GM19452 (cell line): ENCODE measurements at regions not wholly inside any gene's neighbourhood (a gene's known extent, or its start where the extent isn't known, plus 50 kb on each side); places are given as distances from the start of the nearest gene placed in this dataset.

Experiments used
- ATAC-seq: cut with Tn5 transposase; IDR thresholded peaks from one replicate; pipeline ENCODE4 v1.9.1; 2021; ENCODE audit not compliant: unreplicated experiment

DNA sequence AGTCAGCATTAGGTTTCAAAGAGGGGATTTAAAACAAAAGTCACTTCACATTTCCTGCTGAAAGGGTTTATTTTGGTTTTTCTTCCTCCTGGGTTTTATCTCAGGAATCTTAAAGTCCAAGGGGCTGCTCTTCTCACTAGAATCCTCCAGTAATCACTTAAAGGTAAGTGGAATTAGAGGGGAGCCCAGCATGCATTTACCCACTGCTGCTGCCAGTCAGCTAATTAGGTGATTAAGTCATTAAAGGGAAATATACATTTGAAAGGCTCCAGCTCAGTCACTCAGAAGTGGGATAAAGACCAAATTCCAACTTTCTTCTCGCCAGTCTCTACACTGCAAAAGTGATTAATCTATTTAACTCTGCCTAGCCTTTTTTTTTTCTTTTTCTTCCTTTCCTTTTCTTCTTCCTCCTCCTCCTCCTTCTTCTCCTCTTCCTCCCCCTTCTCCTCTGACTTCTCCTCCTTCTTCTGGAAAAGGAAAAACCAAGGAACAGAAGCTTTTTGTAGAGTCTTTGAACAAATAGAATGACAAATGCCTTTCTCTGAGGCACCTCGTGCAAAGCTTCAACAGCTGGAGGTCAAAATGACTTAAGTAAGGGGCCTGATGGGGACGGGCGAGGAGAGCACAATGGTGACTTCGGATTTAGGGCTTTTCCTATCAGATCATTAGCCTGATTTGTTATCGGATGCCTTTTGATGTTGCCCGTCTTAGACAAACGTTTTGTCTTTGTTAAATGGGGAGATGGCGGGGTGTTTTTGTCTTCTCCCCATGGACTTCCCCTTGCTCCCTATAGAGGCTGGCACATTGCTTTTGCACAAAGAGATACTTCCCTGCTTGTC lies 617.6 kb downstream of the IRX1 start:
- no peak for ATAC-seq

DNA sequence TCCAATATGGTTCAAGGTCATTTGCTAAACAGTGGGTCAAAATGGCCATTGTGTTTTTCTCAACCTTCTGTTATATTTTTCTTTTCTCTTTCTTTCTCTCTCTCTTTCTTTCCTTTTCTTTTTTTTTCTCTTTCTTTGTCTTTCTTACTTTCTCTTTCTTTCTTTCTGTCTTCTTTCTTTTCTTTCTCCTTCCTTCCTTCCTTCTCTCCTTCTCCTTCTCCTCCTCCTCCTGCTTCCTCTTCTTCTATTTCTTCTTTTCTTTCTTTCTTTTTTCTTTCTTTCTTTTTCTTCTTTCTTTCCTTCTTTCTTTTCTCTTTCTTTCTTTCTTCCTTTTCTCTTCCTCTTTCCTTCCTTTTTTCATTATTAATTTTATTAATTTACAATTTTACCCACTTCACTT lies 619.5 kb downstream of the IRX1 start:
- no peak for ATAC-seq

DNA sequence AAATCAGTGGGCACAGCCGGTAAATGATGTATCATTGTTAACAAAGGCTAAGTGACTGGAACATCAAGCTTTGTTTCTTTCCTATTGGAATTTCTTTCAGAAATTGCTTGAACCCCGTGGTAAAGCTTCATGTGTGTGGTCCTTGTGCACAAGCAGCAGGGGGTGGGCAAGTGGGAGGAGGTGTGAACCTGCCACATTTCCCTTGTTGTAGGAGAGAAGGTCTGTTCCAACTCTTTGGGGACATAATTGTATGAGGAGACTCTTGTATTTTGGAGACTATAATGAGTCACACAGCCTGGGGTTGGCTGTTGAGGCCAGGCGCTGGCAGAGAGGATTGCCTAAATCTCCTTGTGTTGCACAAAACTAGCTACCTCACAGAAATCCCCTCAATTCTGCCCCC lies 620.5 kb downstream of the IRX1 start:
- ATAC-seq: no peak

DNA sequence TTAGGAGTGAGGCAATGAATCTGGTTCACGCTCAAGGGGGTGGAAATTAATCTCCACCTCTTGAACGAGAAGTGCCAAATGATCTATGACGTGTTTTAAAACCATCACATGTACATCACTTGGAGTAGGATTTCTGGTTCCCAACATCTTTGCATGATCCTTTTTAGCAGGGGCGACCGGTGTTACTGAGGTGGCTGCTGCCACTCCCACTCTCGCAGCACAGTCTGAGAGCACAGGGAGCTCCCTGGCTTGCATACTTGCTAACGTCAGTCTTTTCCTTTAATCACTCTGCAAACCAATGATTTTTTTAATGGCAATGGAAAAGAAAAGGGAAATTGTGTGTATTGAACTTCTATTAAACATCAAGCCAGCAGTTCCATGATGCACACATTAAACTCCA lies 624.4 kb downstream of the IRX1 start:
- ATAC-seq: no peak

DNA sequence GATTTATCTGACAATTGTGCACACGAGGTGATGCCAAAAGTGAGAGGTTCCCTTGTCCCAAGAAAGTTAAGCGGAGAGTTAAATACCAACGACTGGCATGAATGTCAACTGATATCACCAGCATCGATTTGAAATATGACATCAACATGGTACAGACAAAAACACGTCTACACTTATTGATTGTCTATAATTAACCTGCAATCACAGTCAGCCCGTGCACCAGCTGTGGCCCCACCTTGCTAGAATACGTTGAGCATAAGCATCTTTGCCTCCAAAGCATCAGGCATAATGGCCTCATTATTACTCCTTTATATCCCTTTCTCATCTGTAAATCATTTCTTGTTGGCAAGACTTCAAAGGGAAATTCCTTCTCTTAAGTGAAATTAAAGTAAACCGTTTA lies 625.4 kb downstream of the IRX1 start:
- ATAC-seq: no peak

DNA sequence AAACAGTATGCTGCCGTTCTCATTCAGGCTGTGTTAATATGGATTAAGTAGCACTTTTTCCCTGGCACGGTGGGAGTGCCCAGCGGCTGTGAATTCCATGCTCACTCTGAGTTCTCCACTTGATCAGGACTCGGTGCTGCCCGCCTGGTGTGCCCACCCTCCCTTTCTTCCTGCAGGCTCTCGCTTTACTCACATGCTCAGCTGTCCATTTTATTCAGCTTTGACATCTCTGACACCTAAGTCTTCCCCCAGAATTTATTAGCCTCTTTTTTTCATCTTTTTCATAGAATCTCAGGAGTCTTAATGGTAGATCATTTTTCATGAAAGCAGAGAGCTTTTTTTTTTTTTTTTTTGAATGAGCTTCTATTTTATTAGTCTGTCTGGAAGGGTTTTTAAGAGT lies 626.5 kb downstream of the IRX1 start:
- no peak for ATAC-seq

DNA sequence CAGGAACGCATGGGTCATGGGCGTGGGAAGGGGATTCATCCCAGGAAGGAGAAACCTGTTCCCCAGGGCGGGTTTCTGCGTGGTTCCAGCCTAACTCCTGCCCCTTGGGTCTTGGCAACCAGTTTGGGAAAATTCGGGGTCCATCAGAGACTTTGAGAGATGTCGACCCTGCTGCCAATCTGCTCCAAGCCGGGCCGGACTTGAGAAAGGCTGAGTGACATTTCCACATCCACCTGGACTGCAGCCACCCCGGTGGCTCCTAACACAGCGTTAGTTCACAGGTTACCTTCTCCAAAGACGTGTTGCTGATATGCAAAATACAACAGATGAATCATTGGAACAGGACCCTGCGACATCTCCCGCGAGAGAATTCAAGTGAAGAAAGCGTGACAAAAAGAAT lies 627.2 kb downstream of the IRX1 start:
- ATAC-seq: no peak

DNA sequence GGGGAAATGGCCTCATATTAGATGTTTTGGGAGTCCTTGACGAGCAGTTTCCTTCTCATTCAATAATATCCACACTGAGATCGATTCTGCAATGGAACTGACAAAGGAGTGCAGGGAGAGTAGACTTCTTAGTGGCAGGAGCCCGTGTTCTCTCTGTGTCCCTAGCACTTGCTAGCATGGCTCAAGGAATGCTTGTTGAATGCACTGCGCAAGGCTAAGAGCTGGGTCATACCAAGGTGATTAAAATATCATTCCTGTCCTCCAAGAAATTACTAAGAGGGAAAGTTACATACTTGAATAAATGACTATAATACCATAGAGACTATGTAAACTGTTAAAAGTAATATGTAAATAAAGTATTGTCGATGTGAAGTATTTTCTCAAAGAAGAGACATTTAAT lies 630.1 kb downstream of the IRX1 start:
- ATAC-seq: no peak

DNA sequence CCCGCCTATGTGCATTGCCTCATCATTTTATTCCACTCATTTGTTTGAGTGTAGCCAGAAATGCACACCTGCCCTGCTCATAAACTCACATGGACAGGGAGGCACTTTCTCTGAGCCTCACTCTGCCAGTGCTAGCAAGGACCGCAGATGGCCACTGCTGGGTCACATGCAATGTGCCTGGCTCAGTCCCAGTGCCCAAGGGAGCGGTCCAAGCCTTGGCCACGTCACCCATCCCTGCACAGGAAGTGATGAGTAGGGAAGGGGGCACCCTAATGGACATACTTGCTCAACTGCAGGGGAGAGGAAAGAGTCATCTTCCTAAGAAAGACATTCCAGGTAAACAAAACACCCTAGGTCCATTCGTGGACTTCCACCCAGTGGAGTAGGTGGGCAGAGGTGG lies 630.9 kb downstream of the IRX1 start:
- no peak for ATAC-seq

DNA sequence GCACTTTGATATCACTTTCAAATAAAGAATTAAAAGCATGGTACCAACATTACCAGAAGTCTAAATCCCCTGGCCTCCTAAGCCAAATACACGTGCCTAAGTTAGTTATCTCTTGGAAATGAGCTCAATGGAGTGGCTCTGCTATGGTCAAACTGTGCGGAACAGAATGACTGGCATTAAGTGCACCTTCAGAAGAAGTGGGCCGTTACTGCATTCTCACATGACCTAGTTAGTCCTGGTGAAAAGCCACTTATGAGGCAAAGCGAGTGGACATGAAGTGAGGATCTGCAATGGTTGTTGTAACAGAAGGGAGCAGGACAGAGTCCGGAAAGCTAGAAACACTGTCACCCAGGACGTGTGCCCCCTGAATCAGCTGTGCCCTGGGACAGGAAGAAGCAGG lies 633.1 kb downstream of the IRX1 start:
- ATAC-seq: no peak

DNA sequence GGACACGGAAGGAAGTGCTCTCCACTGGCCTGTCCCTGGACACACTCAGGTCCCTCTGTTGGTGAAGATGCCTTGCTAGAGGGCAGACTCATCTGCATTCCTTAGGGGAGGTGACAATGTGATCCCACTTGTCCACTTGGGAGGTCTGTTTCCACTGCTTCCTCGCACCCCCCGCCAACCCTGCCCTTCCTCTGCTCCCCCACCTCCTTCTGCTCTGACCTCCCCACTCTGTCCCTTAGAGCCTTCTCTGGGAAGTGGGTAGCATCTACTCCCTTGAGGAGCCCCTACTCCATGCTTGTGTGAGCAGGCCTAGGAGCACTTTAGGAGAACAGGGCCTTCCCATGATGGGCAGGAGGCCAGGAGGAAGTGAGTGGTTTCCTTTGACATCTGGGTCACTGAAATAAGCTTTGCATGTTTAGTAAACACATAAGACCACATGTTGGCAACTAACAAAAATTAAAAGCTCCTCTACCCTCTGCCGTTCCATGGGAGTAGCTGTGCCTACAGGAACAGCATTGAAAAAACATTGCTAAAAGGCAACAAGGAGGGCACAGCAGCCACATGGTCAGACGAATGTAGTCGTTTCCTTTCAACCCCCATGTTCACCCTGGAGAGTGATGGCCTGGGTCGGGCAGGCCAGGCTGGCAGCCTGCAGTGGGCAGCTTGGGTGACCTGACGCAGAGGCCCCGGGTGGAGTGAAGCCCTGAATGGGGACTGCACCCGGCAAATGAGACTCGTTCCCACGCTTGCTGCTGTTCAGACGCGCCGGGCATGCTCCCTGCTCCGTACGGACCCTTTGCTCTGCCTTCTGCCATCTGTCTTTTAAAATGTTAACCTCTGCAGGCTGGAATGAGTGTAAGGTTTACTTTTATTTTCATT lies 634.0 kb downstream of the IRX1 start:
- ATAC-seq: no peak

DNA sequence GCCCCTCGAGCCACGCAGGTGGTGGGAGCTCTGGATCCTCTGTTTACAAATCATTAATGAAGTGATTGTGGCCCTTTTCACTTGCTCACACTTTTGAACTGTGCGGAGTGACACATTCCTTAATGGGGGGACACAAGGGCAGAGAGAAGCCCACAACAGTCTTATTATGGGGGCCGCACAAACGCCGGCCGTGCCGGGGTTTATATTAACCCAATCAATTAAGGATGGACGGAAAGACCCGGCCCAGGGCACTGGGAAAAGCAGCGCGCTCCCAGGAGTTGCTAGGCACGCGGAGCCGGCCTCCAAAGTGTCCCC lies 634.8 kb downstream of the IRX1 start:
- ATAC-seq: no peak

DNA sequence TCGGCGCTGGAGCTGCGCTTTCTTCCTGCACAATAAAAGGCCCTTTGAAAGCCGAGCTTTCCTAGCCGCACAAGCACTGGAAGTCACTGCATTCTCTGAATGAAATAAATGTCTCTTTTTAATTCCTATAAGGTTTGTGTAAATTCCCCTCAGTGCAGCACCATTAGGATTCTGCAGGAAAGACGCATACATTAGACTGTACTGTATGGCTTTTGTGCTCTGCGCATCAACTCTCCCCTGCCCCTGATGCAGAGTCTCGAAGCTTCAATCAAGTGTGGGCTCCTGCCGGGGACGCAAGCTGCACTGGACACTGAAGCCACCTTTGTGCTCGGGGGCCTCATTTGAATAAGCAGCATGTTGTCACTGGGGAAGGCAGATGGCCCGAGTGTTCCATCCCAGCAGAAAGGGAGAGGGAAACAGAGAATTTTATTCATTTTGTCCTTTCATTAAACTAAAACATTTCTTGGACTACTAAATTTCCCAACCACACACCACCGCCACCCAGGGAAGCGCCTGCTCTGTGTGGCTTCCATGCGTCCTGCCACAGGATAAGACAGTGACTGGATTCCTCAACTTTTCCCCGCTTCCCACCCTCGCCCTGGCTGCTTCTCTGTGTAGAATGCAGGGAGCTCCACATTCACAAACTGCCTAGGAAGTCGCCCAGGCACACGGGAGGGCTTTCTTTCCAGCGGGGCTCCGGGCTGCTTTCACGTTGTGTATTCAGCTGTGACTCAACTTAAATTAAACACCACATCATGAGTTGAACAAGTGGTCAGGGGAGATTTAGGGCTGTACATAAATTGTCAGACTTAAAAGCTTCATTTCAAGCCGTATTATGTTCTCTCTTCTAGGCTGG lies 635.4 kb downstream of the IRX1 start:
- ATAC-seq: no peak

DNA sequence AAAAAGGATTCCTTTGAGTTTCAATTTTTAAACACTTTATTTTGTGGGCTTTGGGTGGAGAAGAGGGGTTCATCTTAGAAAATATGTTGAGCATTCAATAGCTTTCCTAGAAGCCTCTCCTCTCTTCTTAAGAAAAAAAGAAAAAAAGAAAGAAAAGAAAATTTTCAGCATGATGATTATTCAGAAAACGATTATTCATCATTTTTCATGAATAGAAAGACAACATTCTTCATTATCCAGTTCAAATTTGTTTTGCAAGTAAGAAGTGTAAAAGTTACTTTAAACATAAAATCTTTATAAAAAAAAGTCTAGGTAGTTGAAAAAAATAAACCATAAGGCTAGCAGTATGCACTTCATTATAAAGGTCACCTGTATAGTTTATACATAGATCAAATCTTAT lies 636.5 kb downstream of the IRX1 start:
- no peak for ATAC-seq

DNA sequence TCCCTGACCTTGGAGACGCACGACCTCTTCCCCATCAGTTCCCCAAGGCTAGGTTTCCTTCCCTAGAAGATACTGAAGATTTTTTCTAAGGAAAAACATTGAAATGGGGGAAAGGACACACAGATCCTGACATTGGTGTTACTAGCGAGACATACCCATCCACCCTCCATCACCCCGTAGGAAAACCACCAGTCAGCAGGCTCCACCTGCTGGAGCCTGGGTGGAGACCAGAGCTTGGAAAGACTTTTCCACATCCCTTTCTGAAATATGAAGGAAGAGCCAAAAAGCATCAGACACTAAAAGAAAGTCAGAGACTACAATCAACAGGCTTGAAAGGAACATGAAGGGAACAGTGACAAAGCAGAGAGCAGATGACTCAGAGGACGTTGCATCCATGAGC lies 638.0 kb downstream of the IRX1 start:
- no peak for ATAC-seq

DNA sequence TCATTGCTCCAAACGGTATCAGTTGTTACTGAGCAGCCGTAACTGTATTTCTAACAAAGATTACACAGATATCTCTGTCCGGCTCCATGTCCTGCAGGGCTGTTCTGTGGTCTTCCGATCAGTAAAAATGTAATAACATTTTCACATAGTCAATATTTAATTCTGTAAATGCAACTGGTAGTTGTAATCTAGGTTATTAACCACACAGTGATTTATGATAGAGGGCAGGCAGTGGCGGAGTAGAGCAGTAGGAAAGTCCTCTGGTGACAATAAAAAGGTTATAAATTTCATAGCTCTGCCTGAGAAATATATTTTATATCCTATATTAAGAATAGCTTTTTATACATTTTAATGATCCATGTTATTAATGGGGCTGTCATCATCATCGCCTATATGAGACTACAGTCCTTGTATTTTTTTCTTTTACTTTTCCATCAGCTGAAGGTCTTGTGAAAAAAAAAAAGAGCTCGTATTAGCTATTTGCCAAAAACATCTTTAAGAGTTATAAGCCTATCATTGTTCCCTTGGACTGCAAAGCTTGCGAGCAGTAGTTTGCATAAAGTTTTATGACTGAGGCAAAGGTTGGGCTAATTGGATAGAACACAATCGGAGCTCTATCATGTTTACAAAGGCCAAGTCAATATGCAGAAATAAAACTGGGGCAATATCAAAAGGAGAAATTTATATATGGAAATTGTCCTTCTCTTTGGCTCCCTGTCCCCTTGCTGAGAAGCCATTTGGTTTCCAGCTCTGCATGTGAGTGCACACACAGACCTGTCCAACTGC lies 648.0 kb downstream of the IRX1 start:
- no peak for ATAC-seq

DNA sequence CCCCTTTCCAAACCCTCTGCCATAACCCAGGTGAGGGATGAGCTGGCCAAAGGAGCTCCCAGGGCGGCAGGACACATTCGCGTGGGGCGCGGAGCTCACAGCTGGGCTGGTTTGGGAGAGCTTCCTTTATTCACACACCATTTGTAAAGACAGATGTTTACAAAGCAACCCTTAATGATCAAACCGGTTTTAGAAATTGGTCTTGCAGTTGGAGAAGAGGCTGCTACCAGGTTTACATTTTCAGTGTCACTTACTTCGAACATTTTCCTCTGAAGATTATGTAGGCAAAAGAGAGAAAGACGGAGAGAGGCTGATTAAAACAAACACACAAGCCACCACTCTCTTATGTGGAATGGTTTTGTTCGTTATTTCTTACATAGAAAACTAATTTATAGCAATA lies 648.7 kb downstream of the IRX1 start:
- ATAC-seq: no peak

DNA sequence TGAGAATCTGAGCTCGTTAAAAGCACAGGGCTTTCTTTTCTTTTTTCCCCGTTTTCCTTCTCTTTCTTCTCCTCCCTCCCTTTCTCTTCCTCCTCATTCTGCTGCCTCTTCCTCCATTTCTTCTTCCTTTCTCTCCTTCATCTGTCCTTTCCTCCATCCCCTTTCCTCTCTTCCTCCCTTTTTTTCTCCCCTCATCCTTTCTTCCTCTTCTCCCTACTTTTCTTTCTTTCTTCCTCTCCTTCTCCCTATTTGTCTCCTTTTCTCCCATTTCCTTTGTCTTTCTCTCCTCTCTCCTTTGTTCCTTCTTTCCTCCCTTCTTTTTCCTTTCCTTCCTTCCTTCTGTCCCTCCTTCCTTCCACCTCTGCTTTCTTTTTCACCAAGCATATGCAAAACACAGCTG lies 649.4 kb downstream of the IRX1 start:
- ATAC-seq: no peak

DNA sequence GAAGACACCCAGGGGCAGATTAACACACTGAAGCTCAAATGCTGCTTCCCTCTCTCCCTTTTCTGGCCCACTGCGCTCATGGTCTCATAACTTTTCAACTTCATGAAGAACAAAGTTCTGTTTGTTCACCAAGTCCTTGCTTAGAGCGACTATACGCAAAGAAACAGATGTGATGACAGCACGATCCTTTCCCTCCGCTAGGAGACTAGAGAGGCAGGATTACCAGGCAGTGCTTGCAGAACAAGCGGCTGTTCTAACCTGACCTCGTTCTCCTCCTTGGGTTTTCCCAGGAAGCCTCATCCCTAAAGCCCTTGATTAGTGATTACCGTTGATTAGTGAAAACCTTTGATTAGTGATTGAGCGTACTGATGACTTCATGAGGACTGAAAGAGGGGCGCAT lies 649.9 kb downstream of the IRX1 start:
- ATAC-seq: no peak

DNA sequence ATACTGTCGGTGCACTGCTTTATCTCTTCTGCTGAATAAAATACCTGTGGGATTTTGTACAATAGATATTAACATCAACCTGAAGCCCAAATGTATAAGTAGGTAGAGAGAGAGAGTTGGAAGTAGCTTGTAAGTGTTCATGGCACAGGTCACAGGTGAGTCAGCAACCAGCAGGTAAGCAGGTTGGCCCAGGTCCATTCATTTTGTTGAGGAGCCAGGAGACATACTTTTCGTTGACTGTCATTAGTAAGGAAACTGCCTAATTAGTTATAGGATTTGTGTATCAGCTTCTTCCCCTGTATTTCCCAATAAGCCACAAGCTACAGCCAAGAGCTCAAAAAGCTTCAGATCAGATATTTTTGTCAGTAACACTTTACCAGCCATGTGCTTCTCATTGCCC lies 650.8 kb downstream of the IRX1 start:
- ATAC-seq: no peak

DNA sequence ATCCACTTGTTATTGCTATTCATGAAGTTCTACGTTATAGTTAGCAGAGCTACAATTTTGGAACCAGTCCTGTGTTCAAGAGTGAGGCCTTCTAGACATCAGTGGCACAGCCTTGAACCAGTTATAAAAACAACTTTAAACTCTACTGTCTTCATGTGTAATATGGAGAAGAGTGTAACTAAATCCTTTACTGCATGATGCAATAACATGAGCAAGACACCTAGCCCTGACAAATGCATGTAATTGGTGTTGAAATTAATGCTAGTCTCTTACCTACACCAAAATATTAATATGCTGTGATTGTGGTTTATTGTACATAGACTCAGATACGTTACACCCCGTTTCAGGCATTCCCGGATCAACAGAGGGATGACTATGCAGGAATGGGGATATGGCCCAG lies 654.6 kb downstream of the IRX1 start:
- no peak for ATAC-seq
